RWPE2 (cell line): ENCODE measurements at regions not wholly inside any gene's neighbourhood (a gene's known extent, or its start where the extent isn't known, plus 50 kb on each side); places are given as distances from the start of the nearest gene placed in this dataset.

ENCODE experiments used
- ATAC-seq: fragments of 200-7000 bp; cut with Tn5 transposase; 3 replicates; pipeline ENCODE4 v1.9.1; 2021; ENCODE audit warnings: low read depth
- DNase-seq: peaks from one replicate; pipeline ENCODE4 v3.0.0-alpha.2; 2020; ENCODE audit warnings: low spot score
- H3K27ac ChIP-seq: fragments of 450-650 bp; 2 replicates; pipeline ENCODE4 v1.5.1; 2017; ENCODE audit warnings: mild to moderate bottlenecking; ENCODE audit not compliant: poor library complexity, severe bottlenecking
- H3K27me3 ChIP-seq: fragments of 250-450 bp; sonication (Bioruptor Pico); 2 replicates; pipeline ENCODE4 v1.5.1; 2021; ENCODE audit warnings: mild to moderate bottlenecking, moderate library complexity; ENCODE audit not compliant: insufficient read depth, poor library complexity, severe bottlenecking
- H3K36me3 ChIP-seq: fragments of 250-450 bp; sonication (Bioruptor Pico); 2 replicates; pipeline ENCODE4 v1.5.1; 2020; ENCODE audit warnings: low read depth, mild to moderate bottlenecking, moderate library complexity
- H3K4me1 ChIP-seq: fragments of 250-450 bp; sonication (Bioruptor Pico); 2 replicates; pipeline ENCODE4 v1.5.1; 2021; ENCODE audit warnings: mild to moderate bottlenecking, moderate library complexity; ENCODE audit not compliant: insufficient read depth, poor library complexity, severe bottlenecking
- H3K4me3 ChIP-seq: fragments of 250-450 bp; sonication (Bioruptor Pico); 2 replicates; pipeline ENCODE4 v1.5.1; 2021; ENCODE audit warnings: mild to moderate bottlenecking, moderate library complexity; ENCODE audit not compliant: severe bottlenecking
- H3K9me3 ChIP-seq: fragments of 250-450 bp; sonication (Bioruptor Pico); 2 replicates; pipeline ENCODE4 v1.5.1; 2021; ENCODE audit warnings: mild to moderate bottlenecking, moderate library complexity; ENCODE audit not compliant: severe bottlenecking
- TF ChIP-seq, protein P1 (sequence below): fragments of 450-650 bp; IDR thresholded peaks from one replicate; pipeline ENCODE4 v1.5.1; 2017; ENCODE audit warnings: mild to moderate bottlenecking, moderate library complexity; ENCODE audit not compliant: poor library complexity, severe bottlenecking

DNA sequence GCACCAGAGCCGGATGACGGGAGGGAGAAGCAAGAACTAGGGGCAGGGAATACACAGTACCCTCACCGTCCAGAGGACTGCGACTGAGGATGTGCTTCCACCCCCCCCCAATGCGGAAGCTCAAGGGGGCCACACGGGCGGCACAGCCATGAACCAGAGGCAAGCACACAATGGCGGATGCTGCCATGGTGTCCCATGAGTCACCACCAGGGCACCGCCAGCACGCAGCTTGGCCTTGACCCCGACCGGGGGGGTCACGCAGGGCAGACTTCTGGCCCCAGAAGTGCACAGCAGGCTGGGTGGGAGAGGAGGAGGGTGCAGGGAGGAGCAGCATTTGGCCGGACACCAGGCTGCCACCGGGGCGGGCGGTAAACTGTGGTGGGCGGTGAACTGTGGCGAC, 83.5 kb upstream of the ZNF254 start:
- ATAC-seq, result no peak
- TF ChIP-seq, protein P1, sequence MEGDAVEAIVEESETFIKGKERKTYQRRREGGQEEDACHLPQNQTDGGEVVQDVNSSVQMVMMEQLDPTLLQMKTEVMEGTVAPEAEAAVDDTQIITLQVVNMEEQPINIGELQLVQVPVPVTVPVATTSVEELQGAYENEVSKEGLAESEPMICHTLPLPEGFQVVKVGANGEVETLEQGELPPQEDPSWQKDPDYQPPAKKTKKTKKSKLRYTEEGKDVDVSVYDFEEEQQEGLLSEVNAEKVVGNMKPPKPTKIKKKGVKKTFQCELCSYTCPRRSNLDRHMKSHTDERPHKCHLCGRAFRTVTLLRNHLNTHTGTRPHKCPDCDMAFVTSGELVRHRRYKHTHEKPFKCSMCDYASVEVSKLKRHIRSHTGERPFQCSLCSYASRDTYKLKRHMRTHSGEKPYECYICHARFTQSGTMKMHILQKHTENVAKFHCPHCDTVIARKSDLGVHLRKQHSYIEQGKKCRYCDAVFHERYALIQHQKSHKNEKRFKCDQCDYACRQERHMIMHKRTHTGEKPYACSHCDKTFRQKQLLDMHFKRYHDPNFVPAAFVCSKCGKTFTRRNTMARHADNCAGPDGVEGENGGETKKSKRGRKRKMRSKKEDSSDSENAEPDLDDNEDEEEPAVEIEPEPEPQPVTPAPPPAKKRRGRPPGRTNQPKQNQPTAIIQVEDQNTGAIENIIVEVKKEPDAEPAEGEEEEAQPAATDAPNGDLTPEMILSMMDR, result no peak
- H3K36me3 ChIP-seq, result no peaks in the 10 kb centered on the region
- no peak overlapping the region for H3K27ac ChIP-seq
- DNase-seq, result no peak
- H3K9me3 ChIP-seq, result no peaks in the 10 kb centered on the region
- no peaks in the 10 kb centered on the region for H3K4me1 ChIP-seq
- H3K4me3 ChIP-seq, result no peak overlapping the region
- no peaks in the 10 kb centered on the region for H3K27me3 ChIP-seq

DNA sequence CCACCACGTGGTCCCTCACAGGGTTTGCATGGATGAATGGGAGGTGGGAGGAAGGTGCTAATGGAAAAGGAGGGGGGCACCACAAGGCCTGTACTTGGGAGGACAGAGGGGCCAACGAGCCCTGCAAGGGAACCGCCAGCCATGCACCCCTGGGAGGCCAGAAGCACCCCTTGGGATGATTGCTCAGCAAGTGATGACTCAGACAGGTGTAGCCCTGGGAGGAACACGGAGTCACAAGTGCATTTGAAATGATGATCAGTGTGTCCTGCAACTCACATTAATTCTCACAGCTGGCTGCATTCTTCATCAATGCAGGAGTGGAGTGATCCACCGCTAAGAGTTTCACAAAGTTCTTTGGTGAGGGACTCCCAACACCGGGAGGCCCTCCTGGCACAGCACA, 82.8 kb upstream of the ZNF254 start:
- Histone ChIP-seq H3K4me1 (no peaks in the 10 kb centered on the region), H3K36me3 (no peaks in the 10 kb centered on the region), H3K27me3 (no peaks in the 10 kb centered on the region), H3K27ac (no peak overlapping the region), H3K4me3 (no peak overlapping the region), H3K9me3 (no peaks in the 10 kb centered on the region)
- TF ChIP-seq, protein P1, result no peak
- no peak for ATAC-seq
- DNase-seq, result no peak

DNA sequence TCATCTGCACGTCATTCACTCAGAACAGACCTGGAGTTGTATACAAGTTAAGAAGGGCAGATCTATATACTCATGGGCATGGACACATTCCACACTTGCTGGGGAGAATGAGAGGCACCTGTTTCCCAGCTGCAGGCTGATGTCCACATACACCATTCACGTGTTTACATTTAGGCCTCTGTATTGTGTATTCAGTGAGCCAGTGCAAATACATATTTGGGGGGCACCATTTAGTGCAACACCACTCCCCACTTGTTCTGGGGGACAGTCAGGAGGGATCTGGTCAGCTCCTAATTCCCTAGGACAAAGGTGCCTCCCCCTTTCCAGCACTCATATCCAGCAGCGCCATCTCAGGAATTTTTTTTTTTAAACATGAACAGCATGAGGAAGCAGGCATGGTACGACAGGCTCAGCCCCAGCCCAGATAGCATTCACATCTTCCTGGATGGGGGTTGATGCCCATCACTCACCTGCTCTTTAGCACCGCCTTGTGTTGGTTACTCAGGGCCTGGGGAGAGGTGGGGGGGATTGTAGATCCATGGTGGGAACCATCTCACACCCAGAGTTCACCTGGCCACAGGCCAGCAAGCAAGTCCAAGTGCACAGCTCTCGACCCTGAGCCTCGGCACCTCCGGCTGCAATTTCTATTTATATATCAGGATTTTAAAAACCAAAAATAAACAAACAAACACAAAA, 56.9 kb upstream of the ZNF254 start:
- Histone ChIP-seq H3K36me3 (no peaks in the 10 kb centered on the region), H3K27me3 (no peaks in the 10 kb centered on the region), H3K4me3 (no peak overlapping the region), H3K9me3 (peaks cover 3% of the 10 kb centered on the region), H3K27ac (no peak overlapping the region), H3K4me1 (no peaks in the 10 kb centered on the region)
- ATAC-seq (no peak), DNase-seq (no peak)
- TF ChIP-seq, protein P1, result no peak

DNA sequence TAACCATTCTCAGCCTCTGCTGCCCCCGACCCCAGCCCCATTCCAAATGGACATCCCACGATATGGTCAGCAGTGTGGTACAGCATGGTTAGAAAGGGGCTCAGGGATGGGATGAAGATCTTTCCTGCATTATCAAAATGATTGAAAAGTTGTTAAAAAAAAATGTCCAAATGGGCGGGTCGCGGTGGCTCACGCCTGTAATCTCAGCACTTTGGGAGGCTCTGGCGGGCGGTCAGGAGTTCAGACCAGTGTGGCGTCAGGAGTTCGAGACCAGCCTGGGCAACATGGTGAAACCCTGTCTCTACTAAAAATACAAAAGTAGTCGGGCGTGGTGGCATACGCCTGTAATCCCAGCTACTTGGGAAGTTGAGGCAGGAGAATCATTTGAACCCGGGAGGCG, 54.3 kb upstream of the ZNF254 start:
- TF ChIP-seq, protein P1, result no peak
- Histone ChIP-seq H3K36me3 (peaks cover 21% of the 10 kb centered on the region), H3K27ac (peak overlapping the region; percentile 84), H3K9me3 (peaks cover 3% of the 10 kb centered on the region), H3K27me3 (no peaks in the 10 kb centered on the region), H3K4me1 (no peaks in the 10 kb centered on the region), H3K4me3 (peak overlapping the region; percentile 97)
- no peak for ATAC-seq
- no peak for DNase-seq

DNA sequence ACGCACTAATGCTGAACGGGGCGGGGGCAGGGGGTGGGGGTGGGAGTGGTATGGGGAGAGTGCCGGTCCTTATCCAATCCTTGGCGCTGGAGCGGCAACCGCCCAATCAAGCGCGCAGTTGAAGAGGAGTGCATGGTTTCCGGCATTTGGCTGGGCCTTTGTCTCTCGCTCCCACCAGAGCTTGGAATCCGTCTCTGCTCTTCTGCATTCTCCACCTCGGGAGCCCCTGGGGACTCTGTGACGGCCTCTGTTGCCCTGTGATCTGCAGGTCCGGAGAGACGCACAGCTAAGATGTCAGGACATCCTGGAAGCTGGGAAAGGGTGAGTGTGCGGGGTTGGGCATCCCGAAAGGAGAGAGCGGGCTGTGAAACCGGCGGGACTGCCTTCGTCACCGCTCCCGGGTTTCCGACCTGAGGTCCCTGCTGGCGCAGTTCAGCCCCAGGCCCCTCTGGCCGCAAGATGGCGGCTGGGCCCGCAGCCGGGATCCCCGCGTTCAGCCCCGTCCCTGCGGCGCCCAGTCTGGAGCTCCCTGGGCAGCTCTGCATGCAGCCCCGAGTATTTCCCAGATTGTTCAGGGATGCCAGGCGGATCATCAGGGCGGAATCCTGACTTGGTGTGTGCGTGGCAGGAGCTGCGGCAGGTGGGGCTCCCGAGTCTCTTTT, 53.6 kb upstream of the ZNF254 start:
- Histone ChIP-seq H3K36me3 (peaks cover 29% of the 10 kb centered on the region), H3K27ac (peak overlapping the region; percentile 84), H3K27me3 (no peaks in the 10 kb centered on the region), H3K4me3 (peak overlapping the region; percentile 97), H3K9me3 (peaks cover 3% of the 10 kb centered on the region), H3K4me1 (no peaks in the 10 kb centered on the region)
- DNase-seq, result peak; percentile 82
- peak; percentile 97 for ATAC-seq
- TF ChIP-seq, protein P1, result no peak
